ENCODE measurements at regions not wholly inside any gene's neighbourhood (a gene's known extent, or its start where the extent isn't known, plus 50 kb on each side); places are given as distances from the start of the nearest gene placed in this dataset.

DNA sequence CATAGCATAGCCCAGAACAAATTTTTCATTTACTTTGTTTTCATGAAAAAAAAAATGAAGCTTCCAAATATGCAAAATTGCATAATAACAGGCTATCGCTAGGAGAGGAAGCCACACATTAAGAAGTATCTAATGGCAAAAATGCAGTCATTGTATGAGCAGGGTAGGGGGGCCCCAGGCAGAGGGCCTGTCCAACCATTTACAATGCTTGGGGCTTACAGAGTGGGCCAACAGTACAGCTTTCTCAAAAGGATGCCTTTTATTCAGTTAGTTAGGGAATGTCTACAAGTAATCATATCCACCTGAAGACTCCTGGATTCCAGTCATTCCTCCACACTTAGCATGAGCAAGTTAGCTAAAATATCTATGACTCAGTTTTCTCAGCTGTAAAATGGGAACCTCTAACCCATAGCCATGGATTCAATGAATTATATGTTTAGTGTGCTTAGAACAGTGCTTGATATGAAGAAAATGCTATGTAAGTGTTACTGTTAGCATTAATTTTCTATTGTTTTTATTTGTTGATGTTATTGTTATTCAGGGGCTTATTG lies 117.7 kb downstream of the GAS1 start:
- ATAC-seq = no peak

DNA sequence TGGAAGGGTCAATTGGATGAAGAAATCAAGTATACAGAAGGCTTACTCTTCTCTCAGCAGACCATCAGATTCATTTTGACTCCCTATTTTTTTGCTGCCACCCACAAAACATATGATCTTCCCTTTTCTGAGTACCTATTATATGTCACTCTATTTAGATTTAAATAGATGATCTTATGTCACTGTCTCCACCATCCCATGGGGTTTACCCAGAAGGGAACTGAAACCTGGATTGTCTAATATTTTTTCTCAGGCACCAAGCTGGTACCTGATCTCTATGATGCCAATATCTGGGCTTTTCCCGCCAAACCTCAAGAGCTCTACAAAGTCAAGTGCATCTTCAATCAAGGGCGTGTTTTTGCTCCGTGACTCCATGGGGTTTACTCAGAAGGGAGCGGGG lies 118.7 kb downstream of the GAS1 start:
- no peak for ATAC-seq

DNA sequence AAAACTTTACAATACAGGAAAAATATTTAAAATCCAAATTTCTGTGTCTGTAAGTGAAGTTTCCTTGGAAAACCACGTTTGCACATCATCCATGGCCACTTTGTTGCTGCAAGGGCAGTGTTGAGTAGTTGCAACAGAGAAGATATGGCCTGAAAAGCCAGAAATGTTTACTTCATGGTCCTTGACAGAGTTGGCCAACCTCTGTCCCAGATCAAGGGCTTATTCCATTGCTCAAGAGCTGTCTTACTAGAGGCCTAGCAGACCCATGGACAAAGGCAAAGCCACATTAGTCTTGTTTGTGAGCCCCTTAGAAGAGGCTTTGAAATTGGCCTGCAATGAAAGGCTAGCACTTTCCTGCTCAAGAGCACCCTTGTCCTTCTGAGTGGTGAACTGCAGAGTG lies 119.4 kb downstream of the GAS1 start:
- ATAC-seq = no peak

DNA sequence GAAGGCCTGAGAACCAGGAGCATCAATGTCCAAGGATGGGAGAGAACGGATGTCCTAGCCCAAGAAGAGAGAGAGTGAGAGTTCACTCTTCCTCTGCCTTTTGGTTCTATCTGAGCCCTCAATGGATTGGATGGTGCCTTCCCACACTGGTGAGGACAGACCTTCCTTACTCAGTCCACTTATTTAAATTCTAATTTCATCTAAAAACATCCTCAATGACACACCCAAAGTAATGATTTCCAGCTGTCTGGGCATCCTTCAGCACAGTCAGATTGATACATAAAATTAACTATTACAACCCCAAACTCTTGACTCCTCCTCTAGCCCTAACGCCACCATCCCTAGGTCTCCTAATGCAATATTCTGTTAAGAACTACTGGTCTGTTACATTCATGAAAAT lies 122.0 kb downstream of the GAS1 start:
- ATAC-seq = no peak

DNA sequence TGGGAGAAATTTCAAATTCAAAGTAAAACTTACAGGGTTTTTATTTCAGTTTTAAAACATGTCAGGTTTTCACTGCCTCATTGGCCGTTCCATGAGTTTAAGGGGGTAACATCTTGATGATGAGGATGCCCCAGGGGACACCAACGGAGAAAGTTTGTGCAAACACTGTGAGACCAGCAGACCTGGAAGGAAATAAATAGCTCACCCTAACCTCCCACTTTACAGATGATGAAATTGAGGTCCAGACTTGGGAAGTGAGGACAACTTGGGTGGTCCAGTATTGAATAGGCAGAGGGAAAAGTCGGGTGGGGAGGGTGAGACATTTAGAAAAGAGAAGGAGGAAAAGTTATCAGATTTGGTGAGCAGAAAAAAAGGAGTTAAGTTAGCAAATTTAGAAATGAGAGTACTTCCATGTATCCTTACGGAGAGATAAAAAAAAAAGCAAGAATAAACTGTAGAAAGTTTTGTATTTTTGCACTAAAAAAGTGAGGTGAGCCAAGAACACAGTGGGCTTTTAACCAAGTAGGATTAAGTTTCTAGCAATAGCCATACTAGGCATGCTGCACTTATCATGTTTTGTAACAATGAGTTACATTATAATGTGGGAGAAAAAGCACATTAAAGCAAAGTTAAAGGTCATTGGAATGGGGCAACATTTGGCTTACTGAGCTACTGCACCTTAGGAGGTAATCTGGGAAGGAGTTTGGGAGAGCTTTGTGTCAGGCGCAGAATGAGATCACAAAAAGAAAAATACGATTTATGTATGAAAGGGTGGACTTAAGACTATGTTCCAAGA lies 125.1 kb downstream of the GAS1 start:
- ATAC-seq = no peak

DNA sequence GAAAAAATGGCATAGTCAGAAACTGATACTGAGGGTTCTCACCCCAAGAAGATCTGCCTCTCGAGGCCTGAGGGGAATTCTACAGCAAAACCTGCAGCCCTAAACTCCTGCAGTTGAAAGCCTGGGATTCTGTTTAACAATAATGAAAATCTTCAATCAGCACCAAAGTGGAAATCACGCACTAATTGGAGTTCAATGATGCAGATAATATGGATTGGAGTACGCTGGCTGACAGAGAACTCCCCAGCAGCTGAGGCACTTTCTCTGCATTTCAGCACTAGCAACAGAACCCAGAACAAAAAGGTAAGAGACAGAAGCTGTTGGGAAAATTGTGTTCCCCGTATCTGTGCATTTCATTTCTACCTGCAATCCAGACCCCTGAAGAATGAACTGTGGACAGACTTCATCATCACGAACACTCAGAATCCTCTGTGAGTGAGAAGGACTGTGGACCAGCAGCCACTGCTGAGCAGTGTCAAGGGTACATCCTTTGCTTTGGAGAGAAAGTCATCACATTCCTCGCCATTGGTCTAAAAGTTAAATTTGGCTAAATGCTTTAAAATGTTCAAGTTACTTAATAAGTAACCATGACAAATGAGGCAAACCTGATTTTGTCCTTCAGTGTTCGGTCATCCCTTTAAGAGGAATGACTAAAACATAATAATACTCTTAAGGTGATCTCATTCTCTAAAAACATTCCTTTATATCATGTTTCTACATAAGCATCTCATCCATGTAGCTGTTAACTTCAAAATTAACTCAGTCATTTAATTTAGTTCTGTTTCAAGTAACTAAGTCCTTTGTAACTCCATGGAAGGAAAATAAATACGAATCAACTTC lies 126.1 kb downstream of the GAS1 start:
- no peak for ATAC-seq

DNA sequence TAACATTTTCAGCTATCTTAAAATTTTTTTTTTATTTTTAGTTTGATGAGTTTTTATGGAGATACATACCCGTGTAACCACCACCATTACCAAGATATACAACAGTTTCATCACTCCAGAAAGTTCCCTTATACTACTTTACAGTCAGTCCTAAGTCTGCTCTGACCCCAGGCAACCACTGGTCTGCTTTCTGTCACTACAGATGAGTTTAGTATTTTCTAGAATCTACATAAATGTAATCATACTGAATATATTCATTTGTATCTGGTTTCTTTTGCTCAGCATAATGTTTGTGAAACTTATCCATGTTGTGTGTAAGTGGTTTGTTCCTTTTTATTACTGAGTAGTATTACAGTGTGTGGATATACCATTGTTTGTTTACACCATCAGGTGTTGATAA lies 127.8 kb downstream of the GAS1 start:
- ATAC-seq = no peak

DNA sequence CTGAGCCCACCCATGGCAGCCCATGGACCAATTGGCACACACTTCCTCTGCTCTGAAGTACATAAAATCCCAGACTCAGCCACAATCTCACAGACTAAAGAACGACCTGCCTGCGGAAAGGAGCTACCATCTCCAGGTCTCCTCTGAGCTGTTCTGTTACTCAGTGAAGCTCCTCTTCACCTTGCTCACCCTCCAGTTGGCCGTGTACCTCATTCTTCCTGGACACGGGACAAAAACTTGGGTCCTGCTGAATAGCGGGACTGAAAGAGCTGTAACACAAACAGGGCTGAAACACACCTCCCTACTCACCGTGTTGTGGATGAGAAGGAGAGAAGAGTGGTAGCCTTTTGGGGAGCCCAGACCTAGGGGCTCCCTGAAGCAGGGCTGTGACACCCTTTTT lies 128.7 kb downstream of the GAS1 start:
- ATAC-seq = no peak

DNA sequence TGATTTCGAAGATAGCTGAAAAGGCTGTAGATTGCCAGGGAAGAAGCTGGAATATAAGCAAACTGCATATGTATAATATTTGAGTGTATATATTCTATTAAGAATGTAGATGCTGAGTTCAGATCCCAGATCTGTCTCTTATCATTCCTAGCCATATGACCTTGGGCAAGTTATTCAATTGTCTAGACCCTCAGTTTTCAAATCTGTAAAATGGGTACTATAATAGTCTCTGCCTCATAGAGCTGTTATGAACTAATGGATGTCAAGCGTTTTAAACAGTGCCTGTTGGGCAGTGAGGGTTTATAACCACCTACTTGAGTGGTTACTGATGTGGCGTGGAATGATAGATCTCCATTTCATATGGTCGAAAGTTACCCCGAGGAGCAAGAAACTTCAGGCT lies 130.4 kb downstream of the GAS1 start:
- no peak for ATAC-seq

DNA sequence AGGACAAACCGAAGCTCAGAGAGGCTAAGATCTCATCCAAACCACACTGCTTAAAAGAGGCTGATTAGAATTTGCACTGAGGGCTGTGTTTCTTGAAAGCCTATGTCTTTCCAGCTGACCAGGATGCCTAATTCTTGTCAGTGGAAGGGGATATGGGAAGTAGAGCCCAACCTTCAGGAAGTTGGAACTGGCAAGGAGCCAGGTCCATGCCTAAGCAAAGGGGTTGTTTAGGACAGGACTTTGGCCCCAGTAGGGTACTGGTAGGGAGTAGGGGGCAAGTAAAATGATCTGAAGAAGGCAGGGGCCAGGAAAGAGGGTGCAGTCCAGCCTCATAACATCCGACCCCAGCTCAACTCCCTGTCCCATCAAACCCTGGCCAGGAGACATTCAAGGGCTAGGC lies 130.9 kb downstream of the GAS1 start:
- no peak for ATAC-seq

DNA sequence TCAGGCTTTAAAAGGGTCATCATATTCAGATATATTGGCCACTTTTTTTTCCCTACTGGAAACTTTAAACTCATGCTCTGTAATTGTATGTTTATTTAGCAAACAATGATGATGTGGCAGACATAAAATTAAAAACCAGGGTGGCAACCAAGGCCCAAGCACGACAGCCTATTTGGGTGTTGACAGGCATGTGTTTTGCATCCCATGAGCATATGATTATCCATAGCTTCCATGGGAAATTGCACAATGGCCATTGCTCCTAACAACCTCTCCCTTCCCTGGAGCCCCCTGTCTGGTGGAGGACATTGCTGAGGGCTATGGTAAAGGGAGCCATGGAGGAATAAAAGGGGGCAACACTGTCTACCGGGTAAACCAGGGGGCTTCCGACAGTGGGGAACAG lies 134.7 kb downstream of the GAS1 start:
- no peak for ATAC-seq

DNA sequence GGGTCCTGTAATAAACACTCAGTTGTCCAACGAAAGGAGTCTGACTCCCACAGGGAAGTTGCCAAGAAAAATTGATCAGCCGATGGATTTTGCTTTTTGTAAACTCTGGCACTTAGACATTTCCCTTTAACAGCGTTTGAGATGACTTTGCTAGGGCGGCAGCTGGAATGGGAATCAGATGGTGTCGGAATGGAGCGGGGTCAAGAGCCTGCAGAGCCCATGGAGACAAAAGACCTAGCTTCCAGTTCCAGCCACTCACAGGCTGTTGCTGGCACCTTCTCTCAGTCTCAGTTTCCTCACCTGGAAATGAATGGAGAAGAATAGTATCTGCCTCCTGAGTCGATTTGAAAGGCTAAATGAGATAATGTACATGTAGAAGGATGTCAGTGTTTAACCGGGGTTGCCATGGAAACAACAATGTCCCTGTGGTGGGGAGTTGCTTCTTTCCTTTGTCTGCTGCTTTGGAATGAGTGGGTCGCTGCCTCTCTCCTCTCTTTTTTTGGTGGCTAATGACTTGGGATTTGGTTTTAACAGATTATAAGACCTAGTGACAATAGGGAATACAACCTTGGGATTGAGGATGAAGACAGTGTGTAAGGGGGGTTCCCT lies 137.4 kb downstream of the GAS1 start:
- ATAC-seq = no peak

DNA sequence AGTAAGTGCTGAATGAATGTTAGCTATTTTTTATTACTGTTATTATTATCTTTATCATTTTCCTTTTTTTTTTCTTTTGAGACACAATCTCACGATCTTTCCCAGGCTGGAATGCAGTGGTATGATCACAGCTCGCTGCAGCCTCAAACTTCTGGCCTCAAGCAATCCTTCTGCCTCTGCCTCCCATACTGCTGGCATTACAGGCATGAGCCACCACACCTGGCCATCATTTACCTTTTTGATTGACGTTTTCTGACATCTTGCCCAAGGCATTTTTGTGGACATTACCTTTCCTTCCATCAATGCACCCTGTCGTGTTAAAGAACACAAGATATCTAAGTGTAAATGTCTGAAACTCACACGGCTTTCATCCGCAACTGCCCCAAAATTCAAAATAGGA lies 138.2 kb downstream of the GAS1 start:
- no peak for ATAC-seq

DNA sequence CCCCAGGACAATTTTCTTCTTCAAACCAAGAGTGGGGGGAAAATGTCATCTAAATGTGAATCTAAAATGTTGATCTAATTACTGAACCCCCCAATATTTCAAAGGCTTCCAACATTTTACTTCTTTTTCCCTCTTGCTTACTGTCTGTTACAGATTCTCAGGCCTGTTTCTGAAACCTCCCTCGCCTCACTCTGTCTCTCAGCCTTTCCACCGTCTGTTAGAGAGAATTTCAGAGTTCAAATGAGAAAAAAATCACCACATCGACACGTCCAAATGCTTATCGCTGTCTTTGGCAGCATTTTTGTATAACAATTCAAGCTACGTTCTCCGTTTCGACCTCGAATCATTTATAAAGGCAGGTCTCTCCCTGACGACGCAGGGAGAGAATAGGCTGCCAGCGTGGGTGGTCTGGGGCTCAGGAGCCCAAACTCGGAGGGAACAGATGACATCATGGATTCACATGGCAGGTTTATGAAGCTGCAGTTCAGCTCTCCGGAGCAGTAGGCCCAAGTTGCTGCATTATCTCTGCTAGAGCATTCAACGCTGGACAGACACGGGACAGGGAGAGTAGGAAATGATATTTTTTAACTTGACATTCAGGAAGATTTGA lies 139.8 kb downstream of the GAS1 start:
- no peak for ATAC-seq

DNA sequence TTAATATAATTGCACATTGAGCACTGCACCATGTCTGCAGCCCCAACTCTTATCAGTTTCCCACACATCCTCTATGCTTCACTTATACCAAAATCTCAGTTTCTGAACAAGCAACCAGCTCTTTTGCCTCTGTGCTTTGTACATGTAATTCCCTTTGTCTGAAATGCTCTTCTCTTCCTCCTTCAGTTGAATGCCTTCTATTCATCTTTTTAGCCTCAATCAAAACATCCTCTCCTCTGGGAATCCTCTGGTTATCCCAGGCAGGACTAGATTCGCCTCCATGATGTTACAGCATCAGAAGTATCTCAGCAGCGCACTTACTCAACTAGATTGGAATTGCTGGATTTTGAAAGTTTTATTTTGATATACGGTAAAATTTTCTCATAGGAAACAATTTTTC lies 143.3 kb downstream of the GAS1 start:
- ATAC-seq = no peak

DNA sequence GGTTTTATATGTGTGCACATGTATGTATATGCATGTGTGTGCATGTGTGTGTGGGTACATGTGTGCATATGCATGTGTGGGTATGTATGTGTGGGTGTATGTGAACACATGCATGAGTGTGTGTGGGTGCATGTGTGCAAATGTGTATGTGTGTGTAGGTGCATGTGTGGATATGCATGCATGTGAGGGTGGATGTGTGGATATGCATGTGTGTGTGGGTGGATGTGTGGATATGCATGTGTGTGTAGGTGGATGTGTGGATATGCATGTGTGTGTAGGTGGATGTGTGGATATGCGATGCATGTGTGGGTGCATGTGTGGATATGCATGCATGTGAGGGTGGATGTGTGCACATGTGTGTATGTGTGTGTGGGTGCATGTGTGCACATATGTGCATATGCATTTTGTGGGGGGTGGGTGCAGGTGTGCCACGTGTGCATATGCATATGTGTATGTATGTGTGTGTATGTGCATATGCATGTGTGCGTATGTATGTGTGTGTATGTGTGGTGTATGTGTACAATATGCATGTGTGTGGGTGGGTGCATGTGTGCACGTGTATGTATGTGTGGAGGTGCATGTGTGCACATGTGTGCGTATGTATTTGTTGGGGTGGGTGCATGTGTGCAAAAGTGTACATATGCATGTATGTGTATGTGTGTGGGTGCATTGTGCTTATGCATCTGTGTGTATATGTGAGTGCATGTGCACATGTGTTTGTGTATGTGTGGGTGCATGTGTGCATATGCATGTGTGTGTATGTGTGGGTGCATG lies 144.2 kb downstream of the GAS1 start:
- no peak for ATAC-seq

DNA sequence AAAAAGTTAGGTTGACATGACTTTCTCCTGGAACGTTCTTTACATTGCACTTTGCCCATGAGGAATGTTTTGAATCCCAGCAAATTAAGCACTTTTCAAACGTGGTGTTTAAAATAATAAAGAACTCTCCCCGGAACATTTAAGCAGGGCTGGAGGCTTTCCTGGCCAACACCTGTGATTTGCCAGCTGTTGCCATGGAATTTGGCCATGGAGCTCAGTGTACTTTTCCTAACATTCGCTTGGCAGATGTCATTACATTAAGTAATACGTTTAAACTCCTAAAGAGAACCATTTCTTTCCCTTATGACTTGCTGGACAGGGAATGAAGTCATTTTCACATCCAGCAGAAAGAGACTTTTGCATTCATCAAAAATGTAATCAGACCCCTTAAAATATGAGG lies 146.1 kb downstream of the GAS1 start:
- ATAC-seq = no peak

DNA sequence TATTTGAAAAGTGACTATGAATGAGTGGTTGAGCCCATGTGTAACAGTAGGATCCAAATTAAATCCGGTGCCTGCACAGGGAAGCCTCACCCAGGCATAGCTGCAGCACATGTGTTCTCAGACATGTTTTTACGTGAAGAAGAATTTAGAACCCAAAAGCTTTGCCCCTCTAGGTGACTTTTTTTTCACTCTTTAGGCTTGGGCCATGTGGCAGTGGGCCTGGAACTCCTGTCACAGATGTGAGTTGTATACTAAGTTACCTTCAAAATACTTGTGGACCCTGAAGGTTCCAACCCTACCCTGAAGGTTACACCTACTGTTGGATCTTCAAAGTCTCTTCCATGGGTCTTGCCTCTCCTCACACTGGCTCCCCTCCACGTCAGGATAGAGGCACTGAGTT lies 146.6 kb downstream of the GAS1 start:
- ATAC-seq = no peak

DNA sequence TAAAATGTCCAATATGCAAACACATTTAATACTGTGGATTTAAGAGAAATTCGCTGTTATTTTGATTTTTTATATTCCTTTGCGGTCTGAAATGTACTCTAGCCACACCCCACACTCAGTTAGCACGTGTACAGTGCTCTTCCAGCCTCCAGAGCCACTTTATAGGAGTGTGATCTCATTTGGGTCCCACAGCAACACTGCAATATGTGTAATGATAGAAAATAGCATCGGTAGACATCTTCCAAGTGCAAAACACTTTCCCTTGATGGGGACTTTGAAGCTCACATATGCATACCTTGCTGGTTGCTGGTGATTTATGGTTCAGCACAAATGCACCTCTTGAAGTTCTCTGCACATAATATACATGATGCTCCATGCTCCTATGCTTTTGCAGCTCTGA lies 148.3 kb downstream of the GAS1 start:
- ATAC-seq = no peak

DNA sequence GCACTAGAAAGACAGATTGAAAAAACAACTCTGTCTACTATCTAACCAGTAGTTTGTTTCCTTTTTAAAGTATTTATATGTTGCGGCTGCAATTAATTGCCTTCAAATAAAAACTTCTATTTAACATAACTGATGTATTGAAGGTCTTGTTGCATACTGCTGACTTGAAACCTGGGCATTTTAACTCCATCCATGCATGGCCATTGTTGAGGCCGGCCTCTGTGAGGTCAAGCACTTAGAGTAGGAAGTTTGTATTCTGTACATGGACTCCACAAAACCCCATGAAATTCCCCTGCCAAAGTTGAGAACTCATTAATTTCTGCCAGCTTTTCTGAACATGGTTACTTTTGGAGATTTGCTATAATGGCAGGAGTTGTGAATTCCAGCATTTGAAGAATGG lies 150.6 kb downstream of the GAS1 start:
- ATAC-seq = no peak

DNA sequence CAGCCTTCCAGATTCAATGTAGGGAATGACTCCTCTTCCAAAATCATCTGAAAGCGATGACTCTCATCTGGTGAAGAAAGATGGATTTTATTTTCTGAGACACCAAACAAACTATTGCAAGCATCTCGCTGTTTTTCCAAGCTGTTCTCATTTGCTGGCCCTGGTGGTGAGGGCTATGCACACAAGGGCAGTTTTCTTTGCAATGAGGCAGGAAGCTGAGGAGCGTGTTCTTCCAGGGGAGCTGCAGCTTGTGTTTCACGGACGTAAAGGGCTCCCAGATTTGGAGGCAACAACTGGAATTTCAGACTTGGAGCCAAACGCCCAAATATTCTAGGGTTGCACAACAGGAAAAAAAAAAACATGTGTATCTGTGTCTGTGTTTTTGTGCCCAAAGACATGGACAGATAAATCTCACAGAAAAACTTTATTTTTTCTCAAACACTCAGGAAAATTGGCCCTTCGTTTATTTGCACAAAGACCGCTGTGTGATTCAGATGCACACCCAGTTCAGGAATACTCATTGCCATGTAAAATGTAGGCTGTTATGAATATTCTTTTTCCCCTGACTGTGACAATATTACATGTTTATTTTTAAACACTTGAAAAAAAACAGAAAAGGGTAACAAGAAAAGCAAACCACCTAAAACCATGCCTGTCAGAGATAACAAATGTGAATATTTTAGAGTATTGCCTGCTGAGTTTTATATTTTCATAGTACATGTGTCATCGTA lies 151.3 kb downstream of the GAS1 start:
- no peak for ATAC-seq

DNA sequence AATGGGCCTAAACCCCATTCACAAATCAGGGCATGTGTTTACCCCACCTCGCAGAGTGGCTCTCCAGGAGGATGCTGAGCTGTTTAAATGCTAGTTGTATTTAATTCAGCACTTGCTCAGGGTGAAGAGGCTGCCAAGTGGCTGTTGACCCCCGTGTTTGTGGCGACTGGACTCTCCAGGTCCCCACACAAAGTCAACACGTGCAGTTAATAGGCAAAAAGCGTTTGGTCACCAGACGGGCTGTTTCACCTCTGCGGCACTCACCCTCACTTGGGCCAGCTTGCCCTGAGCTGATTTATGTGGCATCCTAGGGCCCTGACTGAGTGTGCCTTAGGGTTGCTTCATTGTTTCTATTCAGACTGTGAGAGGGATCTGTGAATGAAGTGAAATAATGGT lies 152.3 kb downstream of the GAS1 start:
- ATAC-seq = no peak

Data from activated CD4-positive, CD25-positive, alpha-beta regulatory T cell treated with anti-CD3 and anti-CD28 coated beads, Interleukin-2, amount 50 U/mL, for 24 hours (primary cell).